ENCODE measurements at regions not wholly inside any gene's neighbourhood (a gene's known extent, or its start where the extent isn't known, plus 50 kb on each side); places are given as distances from the start of the nearest gene placed in this dataset.

DNA sequence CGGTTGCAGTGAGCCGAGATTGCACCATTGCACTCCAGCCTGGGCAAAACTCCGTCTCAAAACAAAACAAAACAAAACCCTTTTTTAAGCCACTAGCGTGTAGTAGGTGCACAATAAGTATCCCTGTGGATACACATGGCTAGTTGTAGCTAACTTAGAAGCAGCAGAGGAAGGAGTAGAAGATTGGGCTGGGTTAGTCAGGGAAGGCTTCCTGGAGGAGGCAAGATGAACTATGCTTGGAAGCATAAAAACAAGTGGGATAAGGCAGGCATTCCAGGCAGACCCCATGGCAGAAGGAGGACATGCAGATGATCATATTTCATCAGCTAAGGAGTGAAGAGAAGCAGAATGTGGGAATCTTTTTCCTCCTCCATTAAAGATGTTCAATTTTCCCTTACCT is 83.4 kb downstream of the IRX5 start:
- TF ChIP-seq CTCF (conservative IDR thresholded peaks at IDR 0.05; ENCODE audit: low read depth, low read length) = no peak
- no peak for TF ChIP-seq EZH2phosphoT487 (IDR thresholded peaks at IDR 0.05; ENCODE audit: borderline replicate concordance, low read length)
